HEK293 (cell line): ENCODE measurements at regions not wholly inside any gene's neighbourhood (a gene's known extent, or its start where the extent isn't known, plus 50 kb on each side); places are given as distances from the start of the nearest gene placed in this dataset.
"Not testable (repeated sequence)": the region's sequence is repeated elsewhere in the genome, so short reads cannot be mapped to it uniquely, and the experiment has no call there.

ENCODE experiments used
- CTCF ChIA-PET: fragments of 350-600 bp; formaldehyde crosslinking; extraction: SDS; loops from one replicate; lab custom pipeline; 2021; ENCODE audit warnings: antibody characterized with exemption; lab: Yijun Ruan, JAX
- POLR2A ChIA-PET: fragments of 300-600 bp; formaldehyde crosslinking; extraction: SDS; loops from one replicate; lab custom pipeline; 2020; ENCODE audit warnings: antibody characterized with exemption, inconsistent platforms; lab: Yijun Ruan, JAX
- H3K27ac ChIP-seq: fragments of 200-500 bp; sonication (Bioruptor generic); 2 replicates; pipeline ENCODE4 v1.5.1; 2014; ENCODE audit warnings: low read depth, low read length, control low read depth, inconsistent platforms; ENCODE audit errors: extremely low read depth
- H3K36me3 ChIP-seq, 2 experiments: fragments of 200-500 bp in 1 of 2; sonication (Bioruptor generic) in 1 of 2; 1 replicate in 1 of 2; 2 replicates in 1 of 2; pipeline ENCODE4 v1.5.1; 2014 to 2017; ENCODE audit warnings: inconsistent platforms in 2 of 2, low read length in 2 of 2; ENCODE audit not compliant: control insufficient read depth in 2 of 2, insufficient read depth in 1 of 2
- H3K4me1 ChIP-seq: fragments of 200-500 bp; sonication (Bioruptor generic); 2 replicates; pipeline ENCODE4 v1.5.1; 2014; ENCODE audit warnings: mild to moderate bottlenecking, low read length, inconsistent platforms; ENCODE audit not compliant: control insufficient read depth, insufficient read depth
- H3K4me3 ChIP-seq: 2 replicates; pipeline ENCODE4 v1.5.1; 2011; ENCODE audit warnings: low read depth, mild to moderate bottlenecking, control low read depth, low read length, moderate library complexity
- H3K9me3 ChIP-seq: fragments of 200-500 bp; sonication (Bioruptor generic); 2 replicates; pipeline ENCODE4 v1.5.1; 2014; ENCODE audit warnings: low read depth, low read length, inconsistent platforms; ENCODE audit not compliant: control insufficient read depth, insufficient read depth
- ATF2 ChIP-seq: fragments of 450-650 bp; formaldehyde crosslinking; IDR thresholded peaks from 2 replicates; pipeline ENCODE4 v1.5.1; 2016; ENCODE audit warnings: missing biosample characterization, missing genetic modification characterization, low read depth
- BCL6B ChIP-seq: fragments of 450-650 bp; formaldehyde crosslinking; IDR thresholded peaks from 2 replicates; pipeline ENCODE4 v1.5.1; 2017; ENCODE audit warnings: missing biosample characterization, missing genetic modification characterization
- FEZF1 ChIP-seq: fragments of 450-650 bp; formaldehyde crosslinking; IDR thresholded peaks from 2 replicates; pipeline ENCODE4 v1.5.1; 2016; ENCODE audit warnings: missing biosample characterization, missing genetic modification characterization
- INSM2 ChIP-seq: fragments of 450-650 bp; formaldehyde crosslinking; IDR thresholded peaks from 2 replicates; pipeline ENCODE4 v1.5.1; 2016; ENCODE audit warnings: missing biosample characterization, missing genetic modification characterization
- KLF1 ChIP-seq: fragments of 450-650 bp; formaldehyde crosslinking; IDR thresholded peaks from 2 replicates; pipeline ENCODE4 v1.5.1; 2016; ENCODE audit warnings: missing biosample characterization, missing genetic modification characterization
- KLF7 ChIP-seq: fragments of 450-650 bp; formaldehyde crosslinking; IDR thresholded peaks from 2 replicates; pipeline ENCODE4 v1.5.1; 2016; ENCODE audit warnings: missing biosample characterization, missing genetic modification characterization, borderline replicate concordance
- OSR2 ChIP-seq: fragments of 450-650 bp; formaldehyde crosslinking; IDR thresholded peaks from 2 replicates; pipeline ENCODE4 v1.5.1; 2016; ENCODE audit warnings: missing biosample characterization, missing genetic modification characterization
- SALL2 ChIP-seq: fragments of 450-650 bp; formaldehyde crosslinking; IDR thresholded peaks from 2 replicates; pipeline ENCODE4 v1.5.0; 2017; ENCODE audit warnings: missing biosample characterization, mild to moderate bottlenecking, missing genetic modification characterization, borderline replicate concordance
- TCF7L2 ChIP-seq: IDR thresholded peaks from 2 replicates; pipeline ENCODE4 v1.6.1; 2011; ENCODE audit warnings: low read depth, mild to moderate bottlenecking, inconsistent platforms, low read length, moderate library complexity, borderline replicate concordance
- WT1 ChIP-seq: fragments of 450-650 bp; formaldehyde crosslinking; IDR thresholded peaks from 2 replicates; pipeline ENCODE4 v1.5.1; 2016; ENCODE audit warnings: missing biosample characterization, missing genetic modification characterization
- ZNF114 ChIP-seq: fragments of 450-650 bp; formaldehyde crosslinking; IDR thresholded peaks from 2 replicates; pipeline ENCODE4 v1.5.0; 2017; ENCODE audit warnings: missing biosample characterization, missing genetic modification characterization
- ZNF223 ChIP-seq: fragments of 450-650 bp; formaldehyde crosslinking; IDR thresholded peaks from 2 replicates; pipeline ENCODE4 v1.5.1; 2016; ENCODE audit warnings: missing biosample characterization, missing genetic modification characterization
- ZNF23 ChIP-seq: fragments of 450-650 bp; formaldehyde crosslinking; IDR thresholded peaks from 2 replicates; pipeline ENCODE4 v1.5.1; 2016; ENCODE audit warnings: missing biosample characterization, missing genetic modification characterization, borderline replicate concordance
- ZNF26 ChIP-seq: fragments of 450-650 bp; formaldehyde crosslinking; IDR thresholded peaks from 2 replicates; pipeline ENCODE4 v1.5.1; 2016; ENCODE audit warnings: missing biosample characterization, missing genetic modification characterization
- ZNF394 ChIP-seq: fragments of 450-650 bp; formaldehyde crosslinking; IDR thresholded peaks from 2 replicates; pipeline ENCODE4 v1.5.1; 2016; ENCODE audit warnings: missing biosample characterization, missing genetic modification characterization, mild to moderate bottlenecking, moderate library complexity, borderline replicate concordance
- ZNF398 ChIP-seq: fragments of 450-650 bp; formaldehyde crosslinking; IDR thresholded peaks from 2 replicates; pipeline ENCODE4 v1.5.1; 2017; ENCODE audit warnings: missing biosample characterization, missing genetic modification characterization
- ZNF433 ChIP-seq: fragments of 450-650 bp; formaldehyde crosslinking; IDR thresholded peaks from 2 replicates; pipeline ENCODE4 v1.5.1; 2016; ENCODE audit warnings: missing biosample characterization, missing genetic modification characterization, low read depth
- ZNF488 ChIP-seq: fragments of 450-650 bp; formaldehyde crosslinking; IDR thresholded peaks from 2 replicates; pipeline ENCODE4 v1.5.1; 2016; ENCODE audit warnings: missing biosample characterization, missing genetic modification characterization
- ZNF544 ChIP-seq: fragments of 450-650 bp; formaldehyde crosslinking; IDR thresholded peaks from 2 replicates; pipeline ENCODE4 v1.5.0; 2017; ENCODE audit warnings: missing biosample characterization, missing genetic modification characterization
- ZNF549 ChIP-seq: fragments of 450-650 bp; IDR thresholded peaks from 2 replicates; pipeline ENCODE4 v1.5.1; 2018; ENCODE audit warnings: missing biosample characterization, missing genetic modification characterization, mild to moderate bottlenecking, inconsistent platforms, moderate library complexity
- ZNF560 ChIP-seq: fragments of 450-650 bp; formaldehyde crosslinking; IDR thresholded peaks from 2 replicates; pipeline ENCODE4 v1.5.1; 2017; ENCODE audit warnings: missing biosample characterization, missing genetic modification characterization, borderline replicate concordance
- ZNF621 ChIP-seq: fragments of 450-650 bp; formaldehyde crosslinking; IDR thresholded peaks from 2 replicates; pipeline ENCODE4 v1.5.1; 2017; ENCODE audit warnings: missing biosample characterization, missing genetic modification characterization
- ZNF629 ChIP-seq: fragments of 450-650 bp; formaldehyde crosslinking; IDR thresholded peaks from 2 replicates; pipeline ENCODE4 v1.5.1; 2017; ENCODE audit warnings: missing biosample characterization, missing genetic modification characterization
- ZNF658 ChIP-seq: fragments of 450-650 bp; formaldehyde crosslinking; IDR thresholded peaks from 2 replicates; pipeline ENCODE4; 2016; ENCODE audit warnings: missing biosample characterization, missing genetic modification characterization
- ZSCAN4 ChIP-seq: fragments of 450-650 bp; formaldehyde crosslinking; IDR thresholded peaks from 2 replicates; pipeline ENCODE4 v1.5.1; 2017; ENCODE audit warnings: missing biosample characterization, missing genetic modification characterization

GRCh38 chr3:18177271-18177670 lies 247.9 kb downstream of the SATB1 start:
- Histone ChIP-seq H3K27ac (no peak overlapping the region), H3K4me1 (no peaks in the 10 kb centered on the region), H3K9me3 (no peaks in the 10 kb centered on the region), H3K4me3 (no peak overlapping the region), H3K36me3 (no peaks in the 10 kb centered on the region)
- TF ChIP-seq ZNF488 (tag by site-specific recombination): no peak
- TF ChIP-seq ZNF549 (tag by site-specific recombination): no peak
- no peak for TF ChIP-seq SALL2
- no peak for TF ChIP-seq ZNF560
- no peak for TF ChIP-seq ZNF658 (tag by site-specific recombination)
- TF ChIP-seq OSR2: no peak
- no peak for TF ChIP-seq ZNF433 (tag by site-specific recombination)
- no peak for TF ChIP-seq ZNF544
- TF ChIP-seq ZNF629: no peak
- no peak for TF ChIP-seq ZNF621 (tag by site-specific recombination)
- no peak for TF ChIP-seq ZNF23 (tag by site-specific recombination)
- no peak for TF ChIP-seq KLF1 (tag by site-specific recombination)
- no peak for TF ChIP-seq TCF7L2
- no peak for TF ChIP-seq ZSCAN4 (tag by site-specific recombination)
- TF ChIP-seq ZNF398: no peak
- TF ChIP-seq KLF7 (tag by site-specific recombination): no peak
- TF ChIP-seq FEZF1: no peak
- no peak for TF ChIP-seq WT1 (tag by site-specific recombination)
- TF ChIP-seq ZNF114: no peak
- POLR2A ChIA-PET: no interaction called here
- CTCF ChIA-PET: interaction anchor here (1.4 to 2.2 kb wide), 2 partner anchors 118 to 283 kb away, joined by 5 to 6 read pairs; no protein-coding TSS in a partner anchor

GRCh38 chr3:18173891-18174290 lies 251.2 kb downstream of the SATB1 start:
- H3K27ac ChIP-seq, CTCF ChIA-PET, H3K4me3 ChIP-seq, POLR2A ChIA-PET, H3K36me3 ChIP-seq, H3K9me3 ChIP-seq, H3K4me1 ChIP-seq: not testable (repeated sequence)

GRCh38 chr3:18159681-18160080 lies 265.5 kb downstream of the SATB1 start:
- Histone ChIP-seq H3K27ac (no peak overlapping the region), H3K4me3 (no peak overlapping the region), H3K4me1 (no peaks in the 10 kb centered on the region), H3K36me3 (no peaks in the 10 kb centered on the region), H3K9me3 (no peaks in the 10 kb centered on the region)
- CTCF ChIA-PET: no interaction called here
- POLR2A ChIA-PET: no interaction called here
- TF ChIP-seq ATF2 (tag by site-specific recombination) (no peak), ZNF26 (tag by site-specific recombination) (no peak), INSM2 (tag by site-specific recombination) (no peak), BCL6B (tag by site-specific recombination) (no peak), ZNF394 (tag by site-specific recombination) (no peak), ZNF223 (tag by site-specific recombination) (no peak)
